ENCODE measurements at regions not wholly inside any gene's neighbourhood (a gene's known extent, or its start where the extent isn't known, plus 50 kb on each side); places are given as distances from the start of the nearest gene placed in this dataset.

- no peak for DNase-seq (ENCODE audit: low spot score)
- intact Hi-C loops (cut with DNase I) = no loop called here
These were observed 1148.1 kb upstream of the NCAM2 start for GRCh38 chr21:19850157-19850556.

- intact Hi-C loops (cut with DNase I) = no loop called here
- no peak for DNase-seq (ENCODE audit: low spot score)
These were observed 1145.1 kb upstream of the NCAM2 start for GRCh38 chr21:19853061-19853460.

GRCh38 chr21:19853709-19854575 lies 1144.3 kb upstream of the NCAM2 start:
- intact Hi-C loops (cut with DNase I) = no loop called here
- no peak for DNase-seq (ENCODE audit: low spot score)

GRCh38 chr21:19855522-19855921 lies 1142.7 kb upstream of the NCAM2 start:
- no peak for DNase-seq (ENCODE audit: low spot score)
- intact Hi-C loops (cut with DNase I) = no loop called here

GRCh38 chr21:19864476-19864875 lies 1133.7 kb upstream of the NCAM2 start:
- no peak for DNase-seq (ENCODE audit: low spot score)
- intact Hi-C loops (cut with DNase I) = no loop called here

- intact Hi-C loops (cut with DNase I) = no loop called here
- DNase-seq (ENCODE audit: low spot score) = no peak
These were observed 1127.5 kb upstream of the NCAM2 start for GRCh38 chr21:19870682-19871081.

- intact Hi-C loops (cut with DNase I) = no loop called here
These were observed 1123.7 kb upstream of the NCAM2 start for GRCh38 chr21:19874521-19874920.

GRCh38 chr21:19878133-19878532 lies 1120.1 kb upstream of the NCAM2 start:
- intact Hi-C loops (cut with DNase I) = no loop called here
- DNase-seq (ENCODE audit: low spot score) = no peak

More at GRCh38 chr21:19874521-19874920, 1123.7 kb upstream of the NCAM2 start:
- DNase-seq (ENCODE audit: low spot score) = no peak

- intact Hi-C loops (cut with DNase I) = no loop called here
- DNase-seq (ENCODE audit: low spot score) = no peak
These were observed 1098.6 kb upstream of the NCAM2 start for GRCh38 chr21:19899645-19900044.

- no peak for DNase-seq (ENCODE audit: low spot score)
- intact Hi-C loops (cut with DNase I) = no loop called here
These were observed 1098.1 kb upstream of the NCAM2 start for GRCh38 chr21:19900149-19900548.

GRCh38 chr21:19908390-19908789 lies 1089.8 kb upstream of the NCAM2 start:
- no peak for DNase-seq (ENCODE audit: low spot score)
- intact Hi-C loops (cut with DNase I) = no loop called here

GRCh38 chr21:19914028-19914427 lies 1084.2 kb upstream of the NCAM2 start:
- no peak for DNase-seq (ENCODE audit: low spot score)
- intact Hi-C loops (cut with DNase I) = no loop called here

GRCh38 chr21:19921211-19921610 lies 1077.0 kb upstream of the NCAM2 start:
- intact Hi-C loops (cut with DNase I) = no loop called here
- DNase-seq (ENCODE audit: low spot score) = no peak

GRCh38 chr21:19922122-19922521 lies 1076.1 kb upstream of the NCAM2 start:
- intact Hi-C loops (cut with DNase I) = no loop called here
- no peak for DNase-seq (ENCODE audit: low spot score)

- intact Hi-C loops (cut with DNase I) = no loop called here
- DNase-seq (ENCODE audit: low spot score) = no peak
These were observed 1062.7 kb upstream of the NCAM2 start for GRCh38 chr21:19935467-19935866.

GRCh38 chr21:19937619-19938018 lies 1060.6 kb upstream of the NCAM2 start:
- intact Hi-C loops (cut with DNase I) = no loop called here
- DNase-seq (ENCODE audit: low spot score) = no peak

GRCh38 chr21:19941626-19942025 lies 1056.6 kb upstream of the NCAM2 start:
- intact Hi-C loops (cut with DNase I) = no loop called here
- no peak for DNase-seq (ENCODE audit: low spot score)

- no peak for DNase-seq (ENCODE audit: low spot score)
- intact Hi-C loops (cut with DNase I) = no loop called here
These were observed 1047.9 kb upstream of the NCAM2 start for GRCh38 chr21:19950347-19950746.

GRCh38 chr21:19969156-19969555 lies 1029.1 kb upstream of the NCAM2 start:
- no peak for DNase-seq (ENCODE audit: low spot score)
- intact Hi-C loops (cut with DNase I) = no loop called here

- no peak for DNase-seq (ENCODE audit: low spot score)
- intact Hi-C loops (cut with DNase I) = no loop called here
These were observed 1016.3 kb upstream of the NCAM2 start for GRCh38 chr21:19981938-19982337.

GRCh38 chr21:19986396-19986795 lies 1011.8 kb upstream of the NCAM2 start:
- intact Hi-C loops (cut with DNase I) = no loop called here
- no peak for DNase-seq (ENCODE audit: low spot score)

GRCh38 chr21:19987671-19988070 lies 1010.5 kb upstream of the NCAM2 start:
- intact Hi-C loops (cut with DNase I) = no loop called here
- DNase-seq (ENCODE audit: low spot score) = no peak

All from cardiac septum (tissue), 1 donor.